ENCODE measurements at regions not wholly inside any gene's neighbourhood (a gene's known extent, or its start where the extent isn't known, plus 50 kb on each side); places are given as distances from the start of the nearest gene placed in this dataset.
A peak's percentile ranks its signal among the peaks of the same experiment; 100 is the strongest.

- H3K27me3 ChIP-seq (ENCODE audit: control insufficient read depth, insufficient read depth, low read length), result no peaks in the 10 kb centered on the region
- no peak for TF ChIP-seq CTCF (IDR thresholded peaks at IDR 0.05; ENCODE audit: insufficient read depth, low read length, poor library complexity, severe bottlenecking)
- H3K4me3 ChIP-seq (ENCODE audit: low read depth, low read length), result no peak overlapping the region
- H3K36me3 ChIP-seq (ENCODE audit: control insufficient read depth, insufficient read depth, low read length), result no peaks in the 10 kb centered on the region
- no peak for DNase-seq (ENCODE audit: low read depth)
Observed at GRCh38 chr10:125264091-125264490, 103.7 kb upstream of the CTBP2 start.

DNA sequence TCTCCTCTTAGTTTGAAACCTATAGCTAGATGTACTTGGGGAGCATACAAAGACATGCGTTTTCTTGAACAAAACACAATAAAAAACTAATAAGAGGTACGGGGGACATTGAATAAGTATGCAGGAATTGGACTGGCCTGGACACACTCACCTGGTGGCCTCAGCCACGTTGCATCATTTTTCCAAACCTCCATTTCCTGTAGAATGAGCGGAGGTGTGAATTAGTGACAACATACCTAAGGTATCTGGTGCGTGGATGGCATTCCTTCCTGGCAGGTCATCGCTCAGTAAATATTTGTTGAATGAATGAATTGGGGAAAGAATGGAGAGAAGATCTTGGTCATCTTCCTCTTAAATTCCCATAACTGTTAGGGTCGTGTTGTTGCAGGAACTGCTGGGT is 103.2 kb upstream of the CTBP2 start:
- Histone ChIP-seq H3K4me3 (ENCODE audit: low read depth, low read length) (no peak overlapping the region), H3K36me3 (ENCODE audit: control insufficient read depth, insufficient read depth, low read length) (no peaks in the 10 kb centered on the region), H3K27me3 (ENCODE audit: control insufficient read depth, insufficient read depth, low read length) (no peaks in the 10 kb centered on the region)
- peak; percentile 31 for DNase-seq (ENCODE audit: low read depth)
- no peak for TF ChIP-seq CTCF (IDR thresholded peaks at IDR 0.05; ENCODE audit: insufficient read depth, low read length, poor library complexity, severe bottlenecking)

DNA sequence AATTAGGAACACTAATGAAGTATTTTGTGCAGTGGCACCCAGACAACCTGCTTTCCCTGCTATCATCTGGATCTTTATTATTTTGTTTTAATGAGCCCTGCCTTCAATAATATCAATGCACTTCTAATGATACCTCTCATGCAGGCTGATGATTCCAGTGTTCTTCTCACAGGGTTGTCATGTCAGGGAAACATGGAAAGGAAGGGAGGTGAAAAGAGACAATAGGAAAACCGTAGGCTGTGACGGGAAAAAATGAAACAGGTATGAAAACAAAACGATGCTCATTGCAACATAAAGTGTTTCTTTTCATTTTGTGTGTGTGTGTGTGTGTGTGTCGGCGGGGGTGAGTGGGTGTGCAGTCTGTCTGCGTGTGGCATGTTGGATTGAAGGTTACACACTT is 102.6 kb upstream of the CTBP2 start:
- no peaks in the 10 kb centered on the region for H3K27me3 ChIP-seq (ENCODE audit: control insufficient read depth, insufficient read depth, low read length)
- H3K4me3 ChIP-seq (ENCODE audit: low read depth, low read length), result no peak overlapping the region
- H3K36me3 ChIP-seq (ENCODE audit: control insufficient read depth, insufficient read depth, low read length), result no peaks in the 10 kb centered on the region
- DNase-seq (ENCODE audit: low read depth), result no peak
- no peak for TF ChIP-seq CTCF (IDR thresholded peaks at IDR 0.05; ENCODE audit: insufficient read depth, low read length, poor library complexity, severe bottlenecking)

- H3K4me3 ChIP-seq (ENCODE audit: low read depth, low read length), result no peak overlapping the region
- no peaks in the 10 kb centered on the region for H3K36me3 ChIP-seq (ENCODE audit: control insufficient read depth, insufficient read depth, low read length)
- no peaks in the 10 kb centered on the region for H3K27me3 ChIP-seq (ENCODE audit: control insufficient read depth, insufficient read depth, low read length)
- no peak for TF ChIP-seq CTCF (IDR thresholded peaks at IDR 0.05; ENCODE audit: insufficient read depth, low read length, poor library complexity, severe bottlenecking)
- DNase-seq (ENCODE audit: low read depth), result no peak
Observed at GRCh38 chr10:125262409-125262808, 102.0 kb upstream of the CTBP2 start.

DNA sequence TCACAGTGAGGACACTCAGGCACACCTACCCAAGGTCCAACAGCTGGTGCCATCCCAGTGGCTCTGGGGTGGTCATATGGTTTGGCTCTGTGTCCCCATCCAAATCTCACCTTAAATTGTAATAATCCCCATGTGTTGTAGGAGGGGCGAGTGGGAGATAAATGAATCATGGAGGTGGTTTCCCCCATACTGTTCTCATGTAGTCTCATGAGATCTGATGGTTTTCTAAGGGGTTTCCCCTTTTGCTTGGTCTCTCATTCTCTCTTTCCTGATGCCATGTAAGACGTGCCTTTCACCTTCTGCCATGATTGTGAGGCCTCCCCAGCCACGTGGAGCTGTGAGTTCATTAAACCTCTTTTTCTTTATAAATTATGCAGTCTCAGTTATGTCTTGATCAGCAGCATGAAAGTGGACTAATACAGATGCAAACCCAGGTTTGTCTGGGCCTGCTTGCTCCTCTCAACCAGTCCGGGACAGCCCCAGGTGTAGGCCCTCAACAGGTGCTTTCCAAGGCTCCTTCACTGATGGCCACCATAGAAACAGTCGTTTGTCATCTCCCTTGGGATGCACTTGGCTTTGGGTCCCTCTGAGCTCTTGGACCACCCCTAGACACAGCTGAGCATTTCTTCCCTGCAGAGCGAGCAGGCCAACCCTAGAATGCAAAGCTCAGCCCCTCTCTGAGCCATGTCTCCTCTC is 101.3 kb upstream of the CTBP2 start:
- DNase-seq (ENCODE audit: low read depth), result no peak
- no peaks in the 10 kb centered on the region for H3K27me3 ChIP-seq (ENCODE audit: control insufficient read depth, insufficient read depth, low read length)
- TF ChIP-seq CTCF (IDR thresholded peaks at IDR 0.05; ENCODE audit: insufficient read depth, low read length, poor library complexity, severe bottlenecking), result no peak

DNA sequence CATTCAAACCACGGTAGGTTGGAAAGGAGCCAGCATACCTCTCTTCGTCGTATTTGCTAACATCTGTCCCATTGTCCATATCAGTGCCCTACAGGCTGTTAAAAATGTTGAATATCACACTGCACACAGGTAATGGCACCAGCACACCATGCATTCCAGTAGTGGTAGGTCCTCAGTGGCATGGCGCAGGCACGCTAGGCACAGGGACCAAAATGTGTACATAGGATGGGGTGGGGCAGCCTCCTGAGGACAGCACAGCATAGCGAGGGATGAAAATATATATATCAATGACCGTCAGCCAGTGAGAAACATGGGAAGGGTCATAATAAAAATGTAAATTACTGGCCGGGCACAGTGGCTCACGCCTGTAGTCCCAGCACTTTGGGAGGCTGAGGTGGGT is 99.9 kb upstream of the CTBP2 start:
- no peak overlapping the region for H3K4me3 ChIP-seq (ENCODE audit: low read depth, low read length)
- no peaks in the 10 kb centered on the region for H3K36me3 ChIP-seq (ENCODE audit: control insufficient read depth, insufficient read depth, low read length)
- H3K27me3 ChIP-seq (ENCODE audit: control insufficient read depth, insufficient read depth, low read length), result no peaks in the 10 kb centered on the region
- DNase-seq (ENCODE audit: low read depth), result no peak
- TF ChIP-seq CTCF (IDR thresholded peaks at IDR 0.05; ENCODE audit: insufficient read depth, low read length, poor library complexity, severe bottlenecking), result no peak

More for the DNA sequence above, 101.3 kb upstream of the CTBP2 start:
- H3K36me3 ChIP-seq (ENCODE audit: control insufficient read depth, insufficient read depth, low read length), result no peaks in the 10 kb centered on the region
- H3K4me3 ChIP-seq (ENCODE audit: low read depth, low read length), result no peak overlapping the region

Measured in kidney epithelial cell (primary cell).